ENCODE measurements at regions not wholly inside any gene's neighbourhood (a gene's known extent, or its start where the extent isn't known, plus 50 kb on each side); places are given as distances from the start of the nearest gene placed in this dataset.

GRCh38 chr4:26124753-26125321, 196.0 kb upstream of the RBPJ start:
- H3K4me1 ChIP-seq (ENCODE audit: control insufficient read depth, insufficient read depth, low read length), result peaks cover 16% of the 10 kb centered on the region
- H3K4me2 ChIP-seq (ENCODE audit: control insufficient read depth, insufficient read depth), result no peak overlapping the region
- ChIA-PET SMC1A (ENCODE audit: uncharacterized antibody, unreplicated experiment) (no interaction called here), RAD21 (ENCODE audit: unreplicated experiment) (no interaction called here), POLR2A (no interaction called here), CTCF (no interaction called here)
- BruUV-seq (replicated peaks), result no TSS peak
- TF ChIP-seq POLR2AphosphoS2 (IDR thresholded peaks at IDR 0.05; ENCODE audit: low read depth, low read length), result no peak
- TF ChIP-seq LARP7 (IDR thresholded peaks at IDR 0.05), result no peak
- peak; percentile 37 for TF ChIP-seq SIX5 (IDR thresholded peaks at IDR 0.05; ENCODE audit: low read depth, low read length, severe bottlenecking)
- in situ Hi-C loops (cut with MboI), result no loop called here
- H3K79me2 ChIP-seq (ENCODE audit: control insufficient read depth, insufficient read depth, low read length), result no peaks in the 10 kb centered on the region
- H3K27ac ChIP-seq (ENCODE audit: control insufficient read depth, insufficient read depth), result no peak overlapping the region
- no peak overlapping the region for H3K9ac ChIP-seq (ENCODE audit: control insufficient read depth, insufficient read depth, low read length)
- 95% methylated on average over 7 of the region's 7 CpGs for WGBS (ENCODE audit: insufficient coverage, insufficient replicate concordance, low lambda C conversion rate, missing lambda C conversion rate)
- ATAC-seq (no peak), FAIRE-seq (no peak), DNase-seq (ENCODE audit: low read depth, low spot score) (no peak)
- no peaks in the 10 kb centered on the region for H3K27me3 ChIP-seq (replicated peaks in 1 of 2; ENCODE audit: control insufficient read depth in 2 of 2, insufficient read depth in 2 of 2, low read length in 1 of 2)
- H3K9me3 ChIP-seq (replicated peaks; ENCODE audit: control insufficient read depth, insufficient read depth, low read length), result peaks cover 13% of the 10 kb centered on the region
- intact Hi-C loops (cut with micrococcal nuclease; ENCODE audit: unreplicated experiment), result no loop called here
- H3K36me3 ChIP-seq (ENCODE audit: control insufficient read depth in 2 of 2, insufficient read depth in 2 of 2, low read length in 1 of 2), result no peaks in the 10 kb centered on the region
- H4K20me1 ChIP-seq (ENCODE audit: control insufficient read depth, insufficient read depth), result no peaks in the 10 kb centered on the region
- H3K4me3 ChIP-seq, result no peak overlapping the region
- H2AFZ ChIP-seq (ENCODE audit: control insufficient read depth, low read depth, low read length), result no peak overlapping the region

GRCh38 chr4:26126143-26126718, 194.6 kb upstream of the RBPJ start:
- FAIRE-seq, result no peak
- H3K27ac ChIP-seq (ENCODE audit: control insufficient read depth, insufficient read depth), result no peak overlapping the region
- 2% methylated on average over 5 of the region's 5 CpGs for WGBS (ENCODE audit: insufficient coverage, insufficient replicate concordance, low lambda C conversion rate, missing lambda C conversion rate)
- ChIA-PET SMC1A (ENCODE audit: uncharacterized antibody, unreplicated experiment) (interaction anchor here (2.7 to 3.3 kb wide), 2 partner anchors 38 to 43 kb away, joined by 10 to 13 read pairs; no protein-coding TSS in a partner anchor), CTCF (interaction anchor here (1.1 to 1.3 kb wide), 2 partner anchors 36 to 44 kb away, joined by 3 read pairs; no protein-coding TSS in a partner anchor), POLR2A (interaction anchor here (1.0 to 1.7 kb wide), 2 partner anchors 37 to 49 kb away, joined by 3 to 4 read pairs; no protein-coding TSS in a partner anchor), RAD21 (ENCODE audit: unreplicated experiment) (no interaction called here)
- peaks cover 13% of the 10 kb centered on the region for H3K9me3 ChIP-seq (replicated peaks; ENCODE audit: control insufficient read depth, insufficient read depth, low read length)
- peak; percentile 59 for DNase-seq (ENCODE audit: low read depth, low spot score)
- H3K4me2 ChIP-seq (ENCODE audit: control insufficient read depth, insufficient read depth), result peak overlapping the region; percentile 26
- no peak overlapping the region for H3K9ac ChIP-seq (ENCODE audit: control insufficient read depth, insufficient read depth, low read length)
- BruUV-seq (replicated peaks), result no TSS peak
- H3K4me3 ChIP-seq, result no peak overlapping the region
- no peaks in the 10 kb centered on the region for H4K20me1 ChIP-seq (ENCODE audit: control insufficient read depth, insufficient read depth)
- H3K79me2 ChIP-seq (ENCODE audit: control insufficient read depth, insufficient read depth, low read length), result no peaks in the 10 kb centered on the region
- peak; percentile 21; the same call in 2 of the 3 replicates for ATAC-seq
- H3K27me3 ChIP-seq (replicated peaks in 1 of 2; ENCODE audit: control insufficient read depth in 2 of 2, insufficient read depth in 2 of 2, low read length in 1 of 2), result no peaks in the 10 kb centered on the region
- no peak overlapping the region for H2AFZ ChIP-seq (ENCODE audit: control insufficient read depth, low read depth, low read length)
- H3K4me1 ChIP-seq (ENCODE audit: control insufficient read depth, insufficient read depth, low read length), result peaks cover 29% of the 10 kb centered on the region
- intact Hi-C loops (cut with micrococcal nuclease; ENCODE audit: unreplicated experiment), result no loop called here
- in situ Hi-C loops (cut with MboI), result no loop called here
- no peaks in the 10 kb centered on the region for H3K36me3 ChIP-seq (ENCODE audit: control insufficient read depth in 2 of 2, insufficient read depth in 2 of 2, low read length in 1 of 2)
- TF ChIP-seq USF1 (IDR thresholded peaks at IDR 0.05; ENCODE audit: borderline replicate concordance, extremely low read length, insufficient read depth, low read depth, low read length), result peak; percentile 66
- peak; percentile 37; the same call in 1 of the 2 replicates for TF ChIP-seq EED (IDR thresholded peaks at IDR 0.05; ENCODE audit: low read depth)
- TF ChIP-seq JUNB (IDR thresholded peaks at IDR 0.05), result peak; percentile 51
- peak; percentile 50 for TF ChIP-seq RUNX3 (IDR thresholded peaks at IDR 0.05; ENCODE audit: low read length)
- peak; percentile 47; the same call in 1 of the 2 replicates for TF ChIP-seq RAD51 (IDR thresholded peaks at IDR 0.05)
- TF ChIP-seq SRF (IDR thresholded peaks at IDR 0.05; ENCODE audit: low read depth in 2 of 2, low read length in 2 of 2), result peak in 1 of 2 experiments; percentile 75; a peak in 2 of 4 replicates
- peak in 1 of 2 experiments; percentile 5; a peak in 1 of 4 replicates for TF ChIP-seq ETV6 (conservative IDR thresholded peaks at IDR 0.05 in 1 of 2, IDR thresholded peaks at IDR 0.05 in 1 of 2; ENCODE audit: borderline replicate concordance in 1 of 2, low read depth in 1 of 2)
- peak; percentile 70; the same call in 1 of the 2 replicates for TF ChIP-seq CBX5 (IDR thresholded peaks at IDR 0.05; ENCODE audit: low read depth)
- no peak for TF ChIP-seq RBBP5 (conservative IDR thresholded peaks at IDR 0.05)
- TF ChIP-seq PRDM15 (CRISPR knock-in tag; IDR thresholded peaks at IDR 0.05), result no peak
